ENCODE measurements at regions not wholly inside any gene's neighbourhood (a gene's known extent, or its start where the extent isn't known, plus 50 kb on each side); places are given as distances from the start of the nearest gene placed in this dataset.
"Not testable (repeated sequence)": the region's sequence is repeated elsewhere in the genome, so short reads cannot be mapped to it uniquely, and the experiment has no call there.

GRCh38 chr5:174559566-174560090 lies 164.8 kb upstream of the MSX2 start:
- no peak overlapping the region for H3K27ac ChIP-seq (ENCODE audit: poor library complexity, severe bottlenecking)
- H3K4me3 ChIP-seq (ENCODE audit: severe bottlenecking): no peak overlapping the region
- no peak for TF ChIP-seq CTCF (IDR thresholded peaks at IDR 0.05; ENCODE audit: poor library complexity, severe bottlenecking)
- H3K4me1 ChIP-seq (ENCODE audit: insufficient read depth, poor library complexity, severe bottlenecking): peaks cover 9% of the 10 kb centered on the region
- no peaks in the 10 kb centered on the region for H3K36me3 ChIP-seq (ENCODE audit: low read depth)
- no peaks in the 10 kb centered on the region for H3K27me3 ChIP-seq (ENCODE audit: insufficient read depth, poor library complexity, severe bottlenecking)
- DNase-seq (ENCODE audit: low spot score) (no peak), ATAC-seq (ENCODE audit: low read depth) (no peak; the same call in 2 of the 3 replicates)
- no peaks in the 10 kb centered on the region for H3K9me3 ChIP-seq (ENCODE audit: severe bottlenecking)

GRCh38 chr5:174560861-174561260 lies 163.5 kb upstream of the MSX2 start:
- Histone ChIP-seq H3K4me3 (ENCODE audit: severe bottlenecking) (no peak overlapping the region), H3K4me1 (ENCODE audit: insufficient read depth, poor library complexity, severe bottlenecking) (peaks cover 9% of the 10 kb centered on the region), H3K9me3 (ENCODE audit: severe bottlenecking) (no peaks in the 10 kb centered on the region), H3K27me3 (ENCODE audit: insufficient read depth, poor library complexity, severe bottlenecking) (no peaks in the 10 kb centered on the region), H3K36me3 (ENCODE audit: low read depth) (no peaks in the 10 kb centered on the region), H3K27ac (ENCODE audit: poor library complexity, severe bottlenecking) (no peak overlapping the region)
- ATAC-seq (ENCODE audit: low read depth): no peak
- DNase-seq (ENCODE audit: low spot score): no peak
- TF ChIP-seq CTCF (IDR thresholded peaks at IDR 0.05; ENCODE audit: poor library complexity, severe bottlenecking): no peak

GRCh38 chr5:174563040-174563439 lies 161.3 kb upstream of the MSX2 start:
- peaks cover 18% of the 10 kb centered on the region for H3K4me1 ChIP-seq (ENCODE audit: insufficient read depth, poor library complexity, severe bottlenecking)
- not testable (repeated sequence) for ATAC-seq (ENCODE audit: low read depth); H3K27ac ChIP-seq (ENCODE audit: poor library complexity, severe bottlenecking); H3K4me3 ChIP-seq (ENCODE audit: severe bottlenecking); H3K9me3 ChIP-seq (ENCODE audit: severe bottlenecking); H3K36me3 ChIP-seq (ENCODE audit: low read depth); H3K27me3 ChIP-seq (ENCODE audit: insufficient read depth, poor library complexity, severe bottlenecking); DNase-seq (ENCODE audit: low spot score)

GRCh38 chr5:174563899-174564298 lies 160.5 kb upstream of the MSX2 start:
- Histone ChIP-seq H3K4me3 (ENCODE audit: severe bottlenecking) (no peak overlapping the region), H3K27ac (ENCODE audit: poor library complexity, severe bottlenecking) (no peak overlapping the region), H3K27me3 (ENCODE audit: insufficient read depth, poor library complexity, severe bottlenecking) (no peaks in the 10 kb centered on the region), H3K9me3 (ENCODE audit: severe bottlenecking) (no peaks in the 10 kb centered on the region), H3K36me3 (ENCODE audit: low read depth) (no peaks in the 10 kb centered on the region), H3K4me1 (ENCODE audit: insufficient read depth, poor library complexity, severe bottlenecking) (peaks cover 17% of the 10 kb centered on the region)
- DNase-seq (ENCODE audit: low spot score) (no peak), ATAC-seq (ENCODE audit: low read depth) (no peak)
- no peak for TF ChIP-seq CTCF (IDR thresholded peaks at IDR 0.05; ENCODE audit: poor library complexity, severe bottlenecking)

- Histone ChIP-seq H3K27ac (ENCODE audit: poor library complexity, severe bottlenecking) (peak overlapping the region; percentile 50), H3K27me3 (ENCODE audit: insufficient read depth, poor library complexity, severe bottlenecking) (no peaks in the 10 kb centered on the region), H3K4me1 (ENCODE audit: insufficient read depth, poor library complexity, severe bottlenecking) (peaks cover 19% of the 10 kb centered on the region), H3K4me3 (ENCODE audit: severe bottlenecking) (no peak overlapping the region), H3K36me3 (ENCODE audit: low read depth) (no peaks in the 10 kb centered on the region), H3K9me3 (ENCODE audit: severe bottlenecking) (no peaks in the 10 kb centered on the region)
- no peak for TF ChIP-seq CTCF (IDR thresholded peaks at IDR 0.05; ENCODE audit: poor library complexity, severe bottlenecking)
- DNase-seq (ENCODE audit: low spot score): peak; percentile 85
- ATAC-seq (ENCODE audit: low read depth): peak; percentile 83
These were observed 156.8 kb upstream of the MSX2 start for GRCh38 chr5:174567506-174568141.

Measured in RWPE2 (cell line).